ENCODE measurements at regions not wholly inside any gene's neighbourhood (a gene's known extent, or its start where the extent isn't known, plus 50 kb on each side); places are given as distances from the start of the nearest gene placed in this dataset.

- in situ Hi-C loops (cut with MboI; ENCODE audit: low pct_unique_long_range_greater_than_20kb, low sequenced_read_pairs, unreplicated experiment), result no loop called here
- no peak for DNase-seq (ENCODE audit: low spot score)
- no peak for TF ChIP-seq CTCF (IDR thresholded peaks at IDR 0.05; ENCODE audit: extremely low read depth, insufficient read depth, missing control alignments)
Measured at GRCh38 chr12:66959276-66959675, 280.4 kb upstream of the GRIP1 start.

- DNase-seq (ENCODE audit: low spot score), result no peak
- in situ Hi-C loops (cut with MboI; ENCODE audit: low pct_unique_long_range_greater_than_20kb, low sequenced_read_pairs, unreplicated experiment), result no loop called here
- no peak for TF ChIP-seq CTCF (IDR thresholded peaks at IDR 0.05; ENCODE audit: extremely low read depth, insufficient read depth, missing control alignments)
Measured at GRCh38 chr12:66960006-66960405, 281.1 kb upstream of the GRIP1 start.

- in situ Hi-C loops (cut with MboI; ENCODE audit: low pct_unique_long_range_greater_than_20kb, low sequenced_read_pairs, unreplicated experiment), result no loop called here
- TF ChIP-seq CTCF (IDR thresholded peaks at IDR 0.05; ENCODE audit: extremely low read depth, insufficient read depth, missing control alignments), result no peak
- no peak for DNase-seq (ENCODE audit: low spot score)
Measured at GRCh38 chr12:66960704-66961690, 282.1 kb upstream of the GRIP1 start.

- in situ Hi-C loops (cut with MboI; ENCODE audit: low pct_unique_long_range_greater_than_20kb, low sequenced_read_pairs, unreplicated experiment), result no loop called here
- no peak for TF ChIP-seq CTCF (IDR thresholded peaks at IDR 0.05; ENCODE audit: extremely low read depth, insufficient read depth, missing control alignments)
- no peak for DNase-seq (ENCODE audit: low spot score)
Measured at GRCh38 chr12:66962290-66962689, 283.4 kb upstream of the GRIP1 start.

- in situ Hi-C loops (cut with MboI; ENCODE audit: low pct_unique_long_range_greater_than_20kb, low sequenced_read_pairs, unreplicated experiment), result no loop called here
- TF ChIP-seq CTCF (IDR thresholded peaks at IDR 0.05; ENCODE audit: extremely low read depth, insufficient read depth, missing control alignments), result no peak
- DNase-seq (ENCODE audit: low spot score), result no peak
Measured at GRCh38 chr12:66963901-66964300, 285.0 kb upstream of the GRIP1 start.

- in situ Hi-C loops (cut with MboI; ENCODE audit: low pct_unique_long_range_greater_than_20kb, low sequenced_read_pairs, unreplicated experiment), result no loop called here
- TF ChIP-seq CTCF (IDR thresholded peaks at IDR 0.05; ENCODE audit: extremely low read depth, insufficient read depth, missing control alignments), result no peak
- DNase-seq (ENCODE audit: low spot score), result no peak
Measured at GRCh38 chr12:66964629-66965028, 285.8 kb upstream of the GRIP1 start.
